Neural cell (in vitro differentiated cells): ENCODE measurements at regions not wholly inside any gene's neighbourhood (a gene's known extent, or its start where the extent isn't known, plus 50 kb on each side); places are given as distances from the start of the nearest gene placed in this dataset.

Experiments
- H2AFZ ChIP-seq: fragments of 200-600, 300-800 bp; sonication (generic), shearing (Covaris generic); 2 replicates; pipeline ENCODE4 v1.6.0; 2014; ENCODE audit warnings: low read depth, mild to moderate bottlenecking, antibody characterized with exemption, low read length, moderate library complexity
- H3F3A ChIP-seq: fragments of 200-600 bp; shearing (Covaris generic); 2 replicates; pipeline ENCODE4 v1.6.1; 2016; ENCODE audit warnings: mild to moderate bottlenecking, moderate library complexity, mixed read lengths, antibody characterized with exemption, low read length; ENCODE audit not compliant: insufficient read depth, poor library complexity, severe bottlenecking
- H3K27ac ChIP-seq: fragments of 200-600, 300-800 bp; sonication (generic), shearing (Covaris generic); 2 replicates; pipeline ENCODE4 v1.5.1; 2014; ENCODE audit warnings: mild to moderate bottlenecking, low read length, moderate library complexity
- H3K27me3 ChIP-seq: fragments of 300-800, 200-600 bp; sonication (generic), shearing (Covaris generic); 2 replicates; pipeline ENCODE4 v1.6.0; 2014; ENCODE audit warnings: mild to moderate bottlenecking, low read depth, low read length, moderate library complexity; ENCODE audit not compliant: insufficient read depth
- H3K36me3 ChIP-seq: fragments of 300-800, 200-600 bp; sonication (generic), shearing (Covaris generic); 2 replicates; pipeline ENCODE4 v1.5.1; 2014; ENCODE audit warnings: mild to moderate bottlenecking, antibody characterized with exemption, low read length, moderate library complexity; ENCODE audit not compliant: insufficient read depth
- H3K4me2 ChIP-seq: fragments of 300-800, 200-600 bp; sonication (generic), shearing (Covaris generic); 2 replicates; pipeline ENCODE4 v1.6.0; 2014; ENCODE audit warnings: mild to moderate bottlenecking, low read length
- H3K4me3 ChIP-seq: fragments of 300-800, 200-600 bp; sonication (generic), shearing (Covaris generic); 2 replicates; pipeline ENCODE4 v1.5.1; 2014; ENCODE audit warnings: mild to moderate bottlenecking, low read length, moderate library complexity
- H3K79me2 ChIP-seq: fragments of 200-600 bp; shearing (Covaris generic); replicated peaks from 2 replicates; pipeline ENCODE4 v1.6.0; 2014; ENCODE audit warnings: mild to moderate bottlenecking, low read length, moderate library complexity; ENCODE audit not compliant: insufficient read depth
- H3K9ac ChIP-seq: fragments of 300-800, 200-600 bp; sonication (generic), shearing (Covaris generic); 2 replicates; pipeline ENCODE4 v1.6.1; 2016; ENCODE audit warnings: mild to moderate bottlenecking, low read length, mixed read lengths
- H3K9me2 ChIP-seq: fragments of 200-600 bp; shearing (Covaris generic); 2 replicates; pipeline ENCODE4 v1.6.1; 2016; ENCODE audit warnings: mild to moderate bottlenecking, low read length, mixed read lengths; ENCODE audit not compliant: insufficient read depth
- H3K9me3 ChIP-seq: fragments of 200-600, 300-800 bp; sonication (generic), shearing (Covaris generic); 2 replicates; pipeline ENCODE4 v1.6.1; 2016; ENCODE audit warnings: mild to moderate bottlenecking, mixed run types, low read length, moderate library complexity, mixed read lengths
- H4K20me1 ChIP-seq: fragments of 200-600 bp; shearing (Covaris generic); 2 replicates; pipeline ENCODE4 v1.6.1; 2016; ENCODE audit warnings: mild to moderate bottlenecking, mixed run types; ENCODE audit not compliant: insufficient read depth
- CTCF ChIP-seq: fragments of 450-650 bp; IDR thresholded peaks from 2 replicates; pipeline ENCODE4 v1.5.1; 2014; ENCODE audit warnings: antibody characterized with exemption, mild to moderate bottlenecking, moderate library complexity; ENCODE audit not compliant: poor library complexity, severe bottlenecking
- EP300 ChIP-seq: fragments of 450-650 bp; conservative IDR thresholded peaks from 2 replicates; pipeline ENCODE4 v1.6.1; 2014; ENCODE audit warnings: antibody characterized with exemption, mild to moderate bottlenecking, moderate library complexity; ENCODE audit not compliant: poor library complexity, severe bottlenecking
- EZH2 ChIP-seq: fragments of 200-600, 300-800 bp; shearing (Covaris generic), sonication (generic); IDR thresholded peaks from 2 replicates; pipeline ENCODE4 v1.6.1; 2014; ENCODE audit warnings: antibody characterized with exemption, low read length, borderline replicate concordance, mild to moderate bottlenecking; ENCODE audit not compliant: insufficient read depth, poor library complexity, severe bottlenecking
- MXI1 ChIP-seq: fragments of 450-650 bp; conservative IDR thresholded peaks from 2 replicates; pipeline ENCODE4 v1.6.1; 2014; ENCODE audit warnings: antibody characterized with exemption, mild to moderate bottlenecking; ENCODE audit not compliant: poor library complexity, severe bottlenecking
- POLR2AphosphoS5 ChIP-seq: IDR thresholded peaks from 2 replicates; pipeline ENCODE4 v1.6.1; 2012
- RAD21 ChIP-seq: fragments of 450-650 bp; conservative IDR thresholded peaks from 2 replicates; pipeline ENCODE4 v1.6.1; 2014; ENCODE audit warnings: antibody characterized with exemption, mild to moderate bottlenecking, moderate library complexity
- REST ChIP-seq: IDR thresholded peaks from 2 replicates; pipeline ENCODE4 v1.6.1; 2012; ENCODE audit warnings: borderline replicate concordance
- SMC3 ChIP-seq: fragments of 450-650 bp; conservative IDR thresholded peaks from 2 replicates; pipeline ENCODE4 v1.6.1; 2014; ENCODE audit warnings: antibody characterized with exemption, mild to moderate bottlenecking, moderate library complexity; ENCODE audit not compliant: poor library complexity
- TAF1 ChIP-seq: IDR thresholded peaks from 2 replicates; pipeline ENCODE4 v1.6.1; 2012; ENCODE audit warnings: low read depth

GRCh38 chr15:27617013-27617412 is 482.1 kb downstream of the OCA2 start:
- H3K4me3 ChIP-seq = no peak overlapping the region
- no peaks in the 10 kb centered on the region for H3K79me2 ChIP-seq
- no peak for TF ChIP-seq CTCF
- no peak for TF ChIP-seq TAF1
- no peak for TF ChIP-seq POLR2AphosphoS5
- TF ChIP-seq RAD21 = no peak
- TF ChIP-seq MXI1 = no peak
- TF ChIP-seq EP300 = no peak
- TF ChIP-seq EZH2 = no peak
- no peak for TF ChIP-seq REST
- TF ChIP-seq SMC3 = no peak
- H3K4me2 ChIP-seq = no peak overlapping the region
- no peaks in the 10 kb centered on the region for H3K36me3 ChIP-seq
- H3F3A ChIP-seq = no peaks in the 10 kb centered on the region
- no peaks in the 10 kb centered on the region for H4K20me1 ChIP-seq
- H3K27me3 ChIP-seq = no peaks in the 10 kb centered on the region
- no peak overlapping the region for H3K9ac ChIP-seq
- H3K9me3 ChIP-seq = no peaks in the 10 kb centered on the region
- H3K27ac ChIP-seq = no peak overlapping the region
- H3K9me2 ChIP-seq = no peaks in the 10 kb centered on the region
- H2AFZ ChIP-seq = no peak overlapping the region

- H3K4me3 ChIP-seq = no peak overlapping the region
- no peaks in the 10 kb centered on the region for H3K27me3 ChIP-seq
- no peaks in the 10 kb centered on the region for H3F3A ChIP-seq
- no peak overlapping the region for H3K9ac ChIP-seq
- H3K9me3 ChIP-seq = no peaks in the 10 kb centered on the region
- no peak overlapping the region for H3K27ac ChIP-seq
- no peaks in the 10 kb centered on the region for H3K9me2 ChIP-seq
- H3K4me2 ChIP-seq = no peak overlapping the region
- TF ChIP-seq EZH2 = no peak
- TF ChIP-seq REST = no peak
- TF ChIP-seq TAF1 = no peak
- no peak for TF ChIP-seq MXI1
- TF ChIP-seq POLR2AphosphoS5 = no peak
- no peak for TF ChIP-seq EP300
- TF ChIP-seq SMC3 = no peak
- no peak for TF ChIP-seq RAD21
- TF ChIP-seq CTCF = no peak
- no peak overlapping the region for H2AFZ ChIP-seq
- no peaks in the 10 kb centered on the region for H3K79me2 ChIP-seq
- no peaks in the 10 kb centered on the region for H4K20me1 ChIP-seq
- H3K36me3 ChIP-seq = no peaks in the 10 kb centered on the region
Measured at GRCh38 chr15:27608248-27608647, 490.9 kb downstream of the OCA2 start.
